CD4-positive, alpha-beta T cell (primary cell): ENCODE measurements at regions not wholly inside any gene's neighbourhood (a gene's known extent, or its start where the extent isn't known, plus 50 kb on each side); places are given as distances from the start of the nearest gene placed in this dataset.

Experiments
- ATAC-seq: fragments of 200-7000 bp; cut with Tn5 transposase; one replicate; pipeline ENCODE4 v1.10.0; 2022; ENCODE audit warnings: mild to moderate bottlenecking; ENCODE audit not compliant: poor library complexity
- CTCF ChIA-PET: fragments of 350-600 bp; sonication (Branson Sonifier 250); formaldehyde crosslinking; loops from one replicate; lab custom pipeline; 2021; ENCODE audit warnings: antibody characterized with exemption, inconsistent platforms; lab: Charles Lee
- POLR2A ChIA-PET: fragments of 350-600 bp; sonication (Branson Sonifier 250); formaldehyde crosslinking; loops from one replicate; lab custom pipeline; 2021; ENCODE audit warnings: antibody characterized with exemption, inconsistent platforms; lab: Charles Lee
- DNase-seq, 14 experiments: peaks; one replicate each; pipeline ENCODE4 v3.0.0-alpha.2; 2013 to 2020; ENCODE audit warnings: mixed read lengths in 2 of 14
- H3K27ac ChIP-seq, 2 donors: one replicate each; pipeline versions ENCODE4 v1.5.1 to v1.7.0; 2013; ENCODE audit warnings: low read length in 2 of 2, low read depth in 1 of 2, mild to moderate bottlenecking in 1 of 2
- H3K27me3 ChIP-seq, 2 experiments: 1 replicate in 1 of 2; 2 replicates in 1 of 2; pipeline versions ENCODE4 v1.6.1 to v1.7.0; 2013; ENCODE audit warnings: low read length in 2 of 2, control low read depth in 1 of 2, mild to moderate bottlenecking in 1 of 2, moderate library complexity in 1 of 2; ENCODE audit not compliant: insufficient read depth in 2 of 2, control insufficient read depth in 1 of 2
- H3K36me3 ChIP-seq: one replicate; pipeline ENCODE4 v1.6.1; 2013; ENCODE audit warnings: low read length, control low read depth; ENCODE audit not compliant: insufficient read depth
- H3K4me1 ChIP-seq: one replicate; pipeline ENCODE4 v1.6.1; 2013; ENCODE audit warnings: low read length, control low read depth; ENCODE audit not compliant: insufficient read depth
- H3K4me3 ChIP-seq: one replicate; pipeline ENCODE4 v1.5.1; 2013; ENCODE audit warnings: mild to moderate bottlenecking, low read length, moderate library complexity
- H3K9me3 ChIP-seq, 2 experiments: 1 replicate in 1 of 2; 2 replicates in 1 of 2; pipeline versions ENCODE4 v1.6.1 to v1.7.0; 2013; ENCODE audit warnings: low read length in 2 of 2, mild to moderate bottlenecking in 2 of 2, control low read depth in 1 of 2, moderate library complexity in 1 of 2; ENCODE audit not compliant: control insufficient read depth in 1 of 2, insufficient read depth in 1 of 2
- H3K27ac Mint-ChIP-seq: one replicate; pipeline ENCODE4 v1.8.0; 2020; ENCODE audit warnings: mixed read lengths
- H3K27me3 Mint-ChIP-seq: one replicate; pipeline ENCODE4 v1.8.0; 2021; ENCODE audit warnings: mixed read lengths
- H3K36me3 Mint-ChIP-seq: one replicate; pipeline ENCODE4 v1.8.0; 2021; ENCODE audit warnings: low read depth, mixed read lengths
- H3K4me1 Mint-ChIP-seq: one replicate; pipeline ENCODE4 v1.8.0; 2021; ENCODE audit warnings: low read depth, mixed read lengths
- H3K4me3 Mint-ChIP-seq: one replicate; pipeline ENCODE4 v1.8.0; 2020; ENCODE audit warnings: mild to moderate bottlenecking, mixed read lengths
- H3K9me3 Mint-ChIP-seq: one replicate; pipeline ENCODE4 v1.8.0; 2020; ENCODE audit warnings: mixed read lengths
- intact Hi-C, 2 experiments: fragments of 100-400 bp; cut with DNase I in 1 of 2; cut with micrococcal nuclease in 1 of 2; formaldehyde crosslinking; loops; one replicate each; pipeline versions ENCODE4 v1.15.1 to v1.9.0; 2023 to 2025; cut with DNase I, micrococcal nuclease
- TF ChIP-seq, protein P1 (sequence below): fragments of 200-600 bp; IDR thresholded peaks from one replicate; pipeline ENCODE4 v1.8.0; 2022; ENCODE audit warnings: antibody characterized with exemption, mild to moderate bottlenecking

DNA sequence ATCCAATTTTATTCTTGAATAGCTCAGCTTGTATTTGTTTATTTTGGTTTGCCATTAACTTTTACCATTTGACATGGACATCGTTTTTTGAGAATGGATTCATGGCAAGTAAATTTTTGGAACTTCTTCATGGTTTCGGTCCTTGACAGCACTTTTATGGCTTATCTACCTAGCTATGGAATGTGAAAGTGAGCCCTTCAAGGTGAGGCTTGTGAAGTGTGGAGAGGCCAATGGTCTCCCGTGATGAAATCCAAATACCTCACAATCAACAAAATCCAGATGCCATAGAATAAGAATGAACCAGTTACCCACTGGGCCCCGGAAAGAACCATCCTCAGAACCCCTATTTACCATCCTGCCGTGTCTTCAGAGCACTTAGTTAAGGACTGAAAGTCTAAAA, 978.8 kb downstream of the FSCB start:
- ChIA-PET CTCF (no interaction called here), POLR2A (no interaction called here)
- H3K27ac Mint-ChIP-seq: no peak overlapping the region
- H3K9me3 Mint-ChIP-seq: peaks cover 3% of the 10 kb centered on the region
- no peaks in the 10 kb centered on the region for H3K4me1 ChIP-seq
- H3K27me3 Mint-ChIP-seq: no peaks in the 10 kb centered on the region
- H3K4me1 Mint-ChIP-seq: no peaks in the 10 kb centered on the region
- no peaks in the 10 kb centered on the region for H3K27me3 ChIP-seq
- no peak overlapping the region for H3K4me3 Mint-ChIP-seq
- TF ChIP-seq, protein P1, sequence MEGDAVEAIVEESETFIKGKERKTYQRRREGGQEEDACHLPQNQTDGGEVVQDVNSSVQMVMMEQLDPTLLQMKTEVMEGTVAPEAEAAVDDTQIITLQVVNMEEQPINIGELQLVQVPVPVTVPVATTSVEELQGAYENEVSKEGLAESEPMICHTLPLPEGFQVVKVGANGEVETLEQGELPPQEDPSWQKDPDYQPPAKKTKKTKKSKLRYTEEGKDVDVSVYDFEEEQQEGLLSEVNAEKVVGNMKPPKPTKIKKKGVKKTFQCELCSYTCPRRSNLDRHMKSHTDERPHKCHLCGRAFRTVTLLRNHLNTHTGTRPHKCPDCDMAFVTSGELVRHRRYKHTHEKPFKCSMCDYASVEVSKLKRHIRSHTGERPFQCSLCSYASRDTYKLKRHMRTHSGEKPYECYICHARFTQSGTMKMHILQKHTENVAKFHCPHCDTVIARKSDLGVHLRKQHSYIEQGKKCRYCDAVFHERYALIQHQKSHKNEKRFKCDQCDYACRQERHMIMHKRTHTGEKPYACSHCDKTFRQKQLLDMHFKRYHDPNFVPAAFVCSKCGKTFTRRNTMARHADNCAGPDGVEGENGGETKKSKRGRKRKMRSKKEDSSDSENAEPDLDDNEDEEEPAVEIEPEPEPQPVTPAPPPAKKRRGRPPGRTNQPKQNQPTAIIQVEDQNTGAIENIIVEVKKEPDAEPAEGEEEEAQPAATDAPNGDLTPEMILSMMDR: no peak
- no peak for ATAC-seq
- no peaks in the 10 kb centered on the region for H3K36me3 ChIP-seq
- peaks cover 0 to 10% of the 10 kb centered on the region in 2 experiments for H3K9me3 ChIP-seq
- intact Hi-C loops: no loop called here
- no peaks in the 10 kb centered on the region for H3K36me3 Mint-ChIP-seq
- no peak overlapping the region for H3K4me3 ChIP-seq
- H3K27ac ChIP-seq: no peak overlapping the region
- DNase-seq: no peak

DNA sequence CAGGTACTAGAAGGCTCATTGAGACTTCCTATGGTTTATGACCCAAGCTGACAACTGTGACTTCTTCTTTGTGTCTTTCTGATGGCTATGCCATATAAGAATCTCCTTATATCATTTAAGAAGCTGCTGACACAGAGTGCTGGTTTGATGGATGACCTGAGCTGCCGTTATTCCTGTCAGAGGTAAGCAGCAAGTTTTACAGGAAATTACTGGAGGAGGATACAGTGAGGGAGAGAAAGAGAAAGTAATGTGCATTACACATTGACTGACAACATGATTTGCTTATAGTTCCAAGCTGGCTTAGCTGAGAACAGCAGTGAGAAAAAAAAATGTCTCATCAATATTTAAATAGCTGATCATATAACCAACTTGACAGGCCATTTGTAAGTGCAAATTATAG, 981.4 kb downstream of the FSCB start:
- peaks cover 0 to 4% of the 10 kb centered on the region in 2 experiments for H3K9me3 ChIP-seq
- Mint-ChIP-seq H3K4me1 (no peaks in the 10 kb centered on the region), H3K4me3 (no peak overlapping the region), H3K36me3 (no peaks in the 10 kb centered on the region), H3K9me3 (peaks cover 4% of the 10 kb centered on the region), H3K27me3 (no peaks in the 10 kb centered on the region), H3K27ac (no peak overlapping the region)
- intact Hi-C loops: no loop called here
- H3K36me3 ChIP-seq: no peaks in the 10 kb centered on the region
- ATAC-seq (no peak), DNase-seq (no peak)
- no peak overlapping the region for H3K27ac ChIP-seq
- no peak overlapping the region for H3K4me3 ChIP-seq
- no peaks in the 10 kb centered on the region for H3K27me3 ChIP-seq
- POLR2A ChIA-PET: no interaction called here
- no peaks in the 10 kb centered on the region for H3K4me1 ChIP-seq
- TF ChIP-seq, protein P1: no peak
- CTCF ChIA-PET: no interaction called here

DNA sequence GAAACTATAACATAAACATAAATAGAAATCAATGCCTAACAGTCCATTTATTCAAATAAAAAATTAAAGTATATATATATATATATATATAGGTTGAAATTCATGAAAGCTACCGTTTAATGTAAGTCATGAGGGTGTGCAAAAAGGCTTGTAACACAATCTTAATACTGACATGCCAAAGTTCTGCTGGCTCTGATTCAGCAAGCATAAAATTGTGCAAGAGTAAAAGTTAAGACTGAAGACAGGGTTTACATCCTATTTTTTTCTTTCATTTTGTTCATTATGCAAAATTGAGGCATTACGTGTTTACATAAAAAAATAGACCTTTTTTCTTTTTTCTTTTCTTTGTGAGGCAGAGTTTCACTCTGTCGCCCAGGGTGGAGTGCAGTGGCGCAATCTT, 984.2 kb downstream of the FSCB start:
- Histone ChIP-seq H3K27me3 (no peaks in the 10 kb centered on the region), H3K27ac (no peak overlapping the region), H3K36me3 (no peaks in the 10 kb centered on the region), H3K4me1 (no peaks in the 10 kb centered on the region), H3K9me3 (peaks cover 0 to 4% of the 10 kb centered on the region in 2 experiments), H3K4me3 (no peak overlapping the region)
- TF ChIP-seq, protein P1: no peak
- CTCF ChIA-PET: no interaction called here
- H3K27me3 Mint-ChIP-seq: no peaks in the 10 kb centered on the region
- DNase-seq (no peak), ATAC-seq (no peak)
- H3K27ac Mint-ChIP-seq: no peak overlapping the region
- peaks cover 4% of the 10 kb centered on the region for H3K9me3 Mint-ChIP-seq
- POLR2A ChIA-PET: no interaction called here
- no peaks in the 10 kb centered on the region for H3K4me1 Mint-ChIP-seq
- H3K4me3 Mint-ChIP-seq: no peak overlapping the region
- no peaks in the 10 kb centered on the region for H3K36me3 Mint-ChIP-seq
- intact Hi-C loops: no loop called here
